ENCODE measurements at regions not wholly inside any gene's neighbourhood (a gene's known extent, or its start where the extent isn't known, plus 50 kb on each side); places are given as distances from the start of the nearest gene placed in this dataset.

- no peak for TF ChIP-seq CTCF (conservative IDR thresholded peaks at IDR 0.05; ENCODE audit: low read depth, low read length)
- no peak overlapping the region for H2AFZ ChIP-seq (ENCODE audit: low read depth)
- no peaks in the 10 kb centered on the region for H3K4me1 ChIP-seq (ENCODE audit: low read depth, poor library complexity, severe bottlenecking)
- H3K79me2 ChIP-seq (ENCODE audit: insufficient read depth, low read depth), result no peaks in the 10 kb centered on the region
- H3K4me2 ChIP-seq, result no peak overlapping the region
- no peaks in the 10 kb centered on the region for H3K36me3 ChIP-seq (ENCODE audit: insufficient read depth)
- no peaks in the 10 kb centered on the region for H4K20me1 ChIP-seq (ENCODE audit: insufficient read depth)
- no peaks in the 10 kb centered on the region for H3K27me3 ChIP-seq (ENCODE audit: insufficient read depth, low read depth)
- H3K4me3 ChIP-seq (IDR thresholded peaks at IDR 0.05; ENCODE audit: insufficient read depth, low read depth, low read length), result no peak overlapping the region
- H3K9ac ChIP-seq, result no peak overlapping the region
- no peak overlapping the region for H3K27ac ChIP-seq
Measured at GRCh38 chr3:83302091-83302490, 1540.6 kb upstream of the GBE1 start.

DNA sequence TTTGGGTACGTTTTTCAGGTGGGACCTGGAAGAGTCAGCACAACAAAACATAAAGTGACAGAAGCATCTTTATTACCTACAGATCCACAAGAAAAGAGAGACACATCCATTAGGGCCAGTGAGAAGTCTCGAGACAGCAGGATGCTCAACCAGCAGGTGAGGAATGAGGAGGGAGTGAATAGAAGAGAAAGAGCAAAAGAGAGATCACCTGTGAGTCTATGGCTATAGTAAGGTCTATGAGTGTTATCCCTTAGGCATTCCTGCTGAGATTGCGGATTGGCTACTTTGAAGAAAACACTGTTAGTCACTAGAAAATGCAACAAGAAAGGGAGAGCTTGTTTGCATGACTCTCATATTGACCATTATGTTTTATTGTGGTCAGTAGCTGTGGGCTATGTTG lies 1556.2 kb upstream of the GBE1 start:
- no peaks in the 10 kb centered on the region for H4K20me1 ChIP-seq (ENCODE audit: insufficient read depth)
- no peak for TF ChIP-seq CTCF (conservative IDR thresholded peaks at IDR 0.05; ENCODE audit: low read depth, low read length)
- no peaks in the 10 kb centered on the region for H3K36me3 ChIP-seq (ENCODE audit: insufficient read depth)
- H3K4me1 ChIP-seq (ENCODE audit: low read depth, poor library complexity, severe bottlenecking), result no peaks in the 10 kb centered on the region
- no peaks in the 10 kb centered on the region for H3K27me3 ChIP-seq (ENCODE audit: insufficient read depth, low read depth)
- no peak overlapping the region for H3K4me2 ChIP-seq
- H3K4me3 ChIP-seq (IDR thresholded peaks at IDR 0.05; ENCODE audit: insufficient read depth, low read depth, low read length), result no peak overlapping the region
- H3K79me2 ChIP-seq (ENCODE audit: insufficient read depth, low read depth), result no peaks in the 10 kb centered on the region
- H3K27ac ChIP-seq, result no peak overlapping the region
- no peak overlapping the region for H3K9ac ChIP-seq
- H2AFZ ChIP-seq (ENCODE audit: low read depth), result no peak overlapping the region

- no peak overlapping the region for H2AFZ ChIP-seq (ENCODE audit: low read depth)
- no peak overlapping the region for H3K27ac ChIP-seq
- H3K36me3 ChIP-seq (ENCODE audit: insufficient read depth), result no peaks in the 10 kb centered on the region
- H3K79me2 ChIP-seq (ENCODE audit: insufficient read depth, low read depth), result no peaks in the 10 kb centered on the region
- no peaks in the 10 kb centered on the region for H4K20me1 ChIP-seq (ENCODE audit: insufficient read depth)
- no peak for TF ChIP-seq CTCF (conservative IDR thresholded peaks at IDR 0.05; ENCODE audit: low read depth, low read length)
- H3K4me1 ChIP-seq (ENCODE audit: low read depth, poor library complexity, severe bottlenecking), result no peaks in the 10 kb centered on the region
- H3K9ac ChIP-seq, result no peak overlapping the region
- H3K4me3 ChIP-seq (IDR thresholded peaks at IDR 0.05; ENCODE audit: insufficient read depth, low read depth, low read length), result no peak overlapping the region
- no peaks in the 10 kb centered on the region for H3K27me3 ChIP-seq (ENCODE audit: insufficient read depth, low read depth)
- no peak overlapping the region for H3K4me2 ChIP-seq
Measured at GRCh38 chr3:83320726-83321125, 1559.3 kb upstream of the GBE1 start.

- no peak overlapping the region for H3K4me3 ChIP-seq (IDR thresholded peaks at IDR 0.05; ENCODE audit: insufficient read depth, low read depth, low read length)
- no peak overlapping the region for H2AFZ ChIP-seq (ENCODE audit: low read depth)
- H4K20me1 ChIP-seq (ENCODE audit: insufficient read depth), result no peaks in the 10 kb centered on the region
- no peak overlapping the region for H3K4me2 ChIP-seq
- no peaks in the 10 kb centered on the region for H3K36me3 ChIP-seq (ENCODE audit: insufficient read depth)
- no peak overlapping the region for H3K27ac ChIP-seq
- no peaks in the 10 kb centered on the region for H3K79me2 ChIP-seq (ENCODE audit: insufficient read depth, low read depth)
- no peaks in the 10 kb centered on the region for H3K27me3 ChIP-seq (ENCODE audit: insufficient read depth, low read depth)
- H3K9ac ChIP-seq, result no peak overlapping the region
- no peak for TF ChIP-seq CTCF (conservative IDR thresholded peaks at IDR 0.05; ENCODE audit: low read depth, low read length)
- H3K4me1 ChIP-seq (ENCODE audit: low read depth, poor library complexity, severe bottlenecking), result no peaks in the 10 kb centered on the region
Measured at GRCh38 chr3:83321457-83321856, 1560.0 kb upstream of the GBE1 start.

GRCh38 chr3:83321891-83322290 lies 1560.4 kb upstream of the GBE1 start:
- no peaks in the 10 kb centered on the region for H3K36me3 ChIP-seq (ENCODE audit: insufficient read depth)
- no peak overlapping the region for H3K27ac ChIP-seq
- no peaks in the 10 kb centered on the region for H3K27me3 ChIP-seq (ENCODE audit: insufficient read depth, low read depth)
- H2AFZ ChIP-seq (ENCODE audit: low read depth), result no peak overlapping the region
- H3K79me2 ChIP-seq (ENCODE audit: insufficient read depth, low read depth), result no peaks in the 10 kb centered on the region
- no peak overlapping the region for H3K4me2 ChIP-seq
- TF ChIP-seq CTCF (conservative IDR thresholded peaks at IDR 0.05; ENCODE audit: low read depth, low read length), result no peak
- H4K20me1 ChIP-seq (ENCODE audit: insufficient read depth), result no peaks in the 10 kb centered on the region
- H3K9ac ChIP-seq, result no peak overlapping the region
- no peak overlapping the region for H3K4me3 ChIP-seq (IDR thresholded peaks at IDR 0.05; ENCODE audit: insufficient read depth, low read depth, low read length)
- no peaks in the 10 kb centered on the region for H3K4me1 ChIP-seq (ENCODE audit: low read depth, poor library complexity, severe bottlenecking)
